Sigmoid colon (tissue), 6 donors: ENCODE measurements at regions not wholly inside any gene's neighbourhood (a gene's known extent, or its start where the extent isn't known, plus 50 kb on each side); places are given as distances from the start of the nearest gene placed in this dataset.

Experiments
- DNase-seq: peaks from one replicate; pipeline ENCODE4 v3.0.0-alpha.2; 2019
- H3K27ac ChIP-seq, 4 donors: fragments of 200-600 bp; sonication (generic); one replicate each; pipeline ENCODE4 v1.5.1; 2016 to 2019; ENCODE audit warnings: mild to moderate bottlenecking in 1 of 4
- H3K27me3 ChIP-seq, 3 donors: fragments of 200-600 bp; sonication (generic); one replicate each; pipeline ENCODE4 v1.5.1; 2019; ENCODE audit warnings: mild to moderate bottlenecking in 1 of 3
- H3K36me3 ChIP-seq, 4 donors: fragments of 200-600 bp; sonication (generic); one replicate each; pipeline ENCODE4 v1.5.1; 2016 to 2019
- H3K4me1 ChIP-seq, 4 donors: fragments of 200-600 bp; sonication (generic); one replicate each; pipeline ENCODE4 v1.5.1; 2017 to 2019
- H3K4me3 ChIP-seq, 4 donors: fragments of 200-600 bp; sonication (generic); one replicate each; pipeline ENCODE4 v1.5.1; 2017 to 2019; ENCODE audit warnings: mild to moderate bottlenecking in 2 of 4, moderate library complexity in 1 of 4
- H3K9me3 ChIP-seq, 4 donors: fragments of 200-600 bp in 3 of 4; sonication (generic) in 3 of 4; one replicate each; pipeline versions ENCODE4 v1.5.1 to v1.6.1; 2013 to 2019
- CTCF ChIP-seq, 4 experiments: fragments of 450-650 bp in 3 of 4; fragments of 200-600 bp in 1 of 4; IDR thresholded peaks; one replicate each; pipeline ENCODE4 v1.5.1; 2016 to 2019; ENCODE audit warnings: antibody characterized with exemption in 4 of 4, mild to moderate bottlenecking in 3 of 4, moderate library complexity in 2 of 4
- EP300 ChIP-seq, 4 donors: sonication (generic); formaldehyde crosslinking; IDR thresholded peaks; one replicate each; pipeline ENCODE4 v1.6.1; 2017; ENCODE audit warnings: antibody characterized with exemption in 4 of 4
- POLR2A ChIP-seq, 2 donors: fragments of 450-650 bp; IDR thresholded peaks; one replicate each; pipeline ENCODE4 v1.6.1; 2016; ENCODE audit warnings: antibody characterized with exemption in 2 of 2, mild to moderate bottlenecking in 2 of 2, moderate library complexity in 2 of 2
- POLR2AphosphoS5 ChIP-seq, 4 donors: sonication (generic); formaldehyde crosslinking; IDR thresholded peaks; one replicate each; pipeline ENCODE4 v1.6.1; 2017; ENCODE audit warnings: antibody characterized with exemption in 4 of 4
- WGBS, 2 donors: extraction: QIAGEN DNeasy Blood & Tissue Kit; methylation state at CpG; one replicate each; pipeline ENCODE4 v1.1.7; 2013; 5-methylcytosine and 5-hydroxymethylcytosine counted together
- intact Hi-C: fragments of 100-400 bp; cut with DNase I; formaldehyde crosslinking; loops from one replicate; pipeline ENCODE4 v1.15.1; 2023
- donor health status: healthy with polysubstance abuse.
- donor health status: healthy.

- WGBS, 2 donors: 61 to 78% methylated on average over 3 of the region's 3 CpGs
- H3K27me3 ChIP-seq: no peaks in the 10 kb centered on the region
- DNase-seq: no peak
- no peaks in the 10 kb centered on the region for H3K36me3 ChIP-seq
- no peaks in the 10 kb centered on the region for H3K9me3 ChIP-seq
- TF ChIP-seq POLR2AphosphoS5 (IDR thresholded peaks at IDR 0.05) (no peak), CTCF (IDR thresholded peaks at IDR 0.05) (no peak), POLR2A (IDR thresholded peaks at IDR 0.05) (no peak), EP300 (IDR thresholded peaks at IDR 0.05) (no peak)
- H3K27ac ChIP-seq: no peak overlapping the region
- H3K4me1 ChIP-seq: no peaks in the 10 kb centered on the region
- no peak overlapping the region for H3K4me3 ChIP-seq
- intact Hi-C loops: no loop called here
Measured at GRCh38 chr12:18145924-18146323, 55.9 kb upstream of the RERGL start.

- TF ChIP-seq POLR2A (IDR thresholded peaks at IDR 0.05): no peak
- TF ChIP-seq POLR2AphosphoS5 (IDR thresholded peaks at IDR 0.05): no peak
- no peak for TF ChIP-seq EP300 (IDR thresholded peaks at IDR 0.05)
- no peak for TF ChIP-seq CTCF (IDR thresholded peaks at IDR 0.05)
- H3K27ac ChIP-seq: no peak overlapping the region
- no peaks in the 10 kb centered on the region for H3K36me3 ChIP-seq
- H3K9me3 ChIP-seq: no peaks in the 10 kb centered on the region
- no peaks in the 10 kb centered on the region for H3K4me1 ChIP-seq
- no peak overlapping the region for H3K4me3 ChIP-seq
- intact Hi-C loops: no loop called here
- DNase-seq: no peak
- WGBS, 2 donors: 18 to 56% methylated on average over 4 of the region's 4 CpGs
- no peaks in the 10 kb centered on the region for H3K27me3 ChIP-seq
Measured at GRCh38 chr12:18141048-18141982, 51.3 kb upstream of the RERGL start.

GRCh38 chr12:18139989-18140596 lies 50.1 kb upstream of the RERGL start:
- no peaks in the 10 kb centered on the region for H3K27me3 ChIP-seq
- no peak overlapping the region for H3K4me3 ChIP-seq
- no peaks in the 10 kb centered on the region for H3K4me1 ChIP-seq
- 5 to 11% methylated on average over 1 of the region's 1 CpG for WGBS, 2 donors
- no peaks in the 10 kb centered on the region for H3K36me3 ChIP-seq
- intact Hi-C loops: no loop called here
- H3K9me3 ChIP-seq: no peaks in the 10 kb centered on the region
- H3K27ac ChIP-seq: no peak overlapping the region
- no peak for DNase-seq
- TF ChIP-seq POLR2A (IDR thresholded peaks at IDR 0.05) (no peak), EP300 (IDR thresholded peaks at IDR 0.05) (no peak), CTCF (IDR thresholded peaks at IDR 0.05) (peak in 3 of 4 experiments; percentile 29 to 54 (median 43)), POLR2AphosphoS5 (IDR thresholded peaks at IDR 0.05) (no peak)
